GM18502 (cell line): ENCODE measurements at regions not wholly inside any gene's neighbourhood (a gene's known extent, or its start where the extent isn't known, plus 50 kb on each side); places are given as distances from the start of the nearest gene placed in this dataset.
"Not testable (repeated sequence)": the region's sequence is repeated elsewhere in the genome, so short reads cannot be mapped to it uniquely, and the experiment has no call there.

ENCODE experiments used
- ATAC-seq: cut with Tn5 transposase; IDR thresholded peaks from one replicate; pipeline ENCODE4 v1.9.1; 2021; ENCODE audit warnings: mild to moderate bottlenecking; ENCODE audit not compliant: unreplicated experiment, poor library complexity

- ATAC-seq = no peak
Measured at GRCh38 chr12:91655966-91656365, 473.3 kb upstream of the DCN start.

DNA sequence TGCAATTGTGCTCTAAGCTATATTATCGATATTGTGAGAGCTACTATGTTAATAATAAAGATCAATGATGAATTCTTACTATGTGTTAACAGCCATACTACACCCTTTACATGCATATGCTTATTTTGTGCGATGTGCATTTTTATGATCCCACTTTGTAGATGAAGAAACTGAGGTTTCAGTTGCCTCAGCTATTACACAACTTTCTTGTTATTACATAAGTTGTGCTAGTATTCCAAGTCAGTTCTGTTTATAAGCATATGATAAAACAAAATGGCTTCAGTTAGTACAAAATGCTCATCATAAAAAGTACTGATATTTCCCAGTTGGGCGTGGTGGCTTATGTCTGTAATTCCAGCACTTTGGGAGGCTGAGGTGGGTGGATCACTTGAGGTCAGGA lies 471.5 kb upstream of the DCN start:
- ATAC-seq = no peak

DNA sequence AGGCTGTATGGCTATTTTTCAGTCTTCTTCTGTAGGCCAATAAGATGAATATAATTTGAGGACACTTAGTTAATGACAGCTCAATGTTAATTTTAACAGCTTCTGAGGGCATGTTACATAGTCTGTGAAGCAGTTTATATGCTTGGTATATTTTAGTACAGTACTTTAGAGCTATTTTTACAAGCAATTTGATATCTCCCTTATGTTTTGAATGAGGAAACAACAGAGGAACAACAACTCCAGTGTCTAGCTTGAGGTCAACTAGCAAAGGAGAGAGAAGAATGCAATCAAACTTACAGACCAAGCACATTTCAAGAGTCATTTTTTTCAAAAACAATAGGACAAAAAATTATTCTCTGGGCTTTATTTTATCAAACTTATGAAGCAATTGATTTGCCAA lies 469.1 kb upstream of the DCN start:
- no peak for ATAC-seq

DNA sequence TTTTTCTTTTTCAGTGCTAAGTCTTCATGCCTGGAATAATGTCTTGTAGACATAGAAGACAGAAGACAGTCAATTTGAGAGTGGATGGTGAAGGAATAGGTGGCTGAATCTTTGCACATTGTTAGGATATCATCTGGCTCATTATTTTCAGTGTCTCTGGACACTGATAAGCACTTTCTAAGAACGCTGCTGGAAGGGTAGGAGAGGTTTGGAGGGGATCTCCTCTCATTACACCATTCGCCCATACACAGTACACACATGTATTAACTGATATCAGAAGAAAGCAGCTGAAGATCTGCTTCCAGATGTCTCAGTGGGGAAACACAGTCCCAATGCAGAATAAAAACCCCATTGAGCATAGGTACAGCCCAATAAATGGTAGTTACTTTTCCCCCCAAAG lies 461.1 kb upstream of the DCN start:
- no peak for ATAC-seq

DNA sequence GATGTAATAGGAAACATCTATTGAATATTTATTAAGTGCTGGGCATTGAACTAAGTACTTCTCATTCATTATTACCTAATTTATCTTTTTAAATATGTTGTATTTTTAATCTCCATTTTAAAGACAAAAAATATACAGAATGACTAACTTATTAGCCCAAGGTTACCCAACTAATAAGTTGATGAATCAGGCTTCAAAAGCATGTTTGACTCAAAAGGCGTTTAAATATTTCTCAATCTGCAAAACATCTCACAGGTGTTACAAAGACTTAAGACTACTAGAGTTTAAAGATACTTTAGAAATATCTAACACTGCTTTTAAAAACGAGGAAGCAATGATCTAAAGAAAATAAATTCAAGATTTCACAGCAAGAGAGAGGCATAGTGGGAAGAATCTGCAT lies 457.4 kb upstream of the DCN start:
- ATAC-seq = no peak

DNA sequence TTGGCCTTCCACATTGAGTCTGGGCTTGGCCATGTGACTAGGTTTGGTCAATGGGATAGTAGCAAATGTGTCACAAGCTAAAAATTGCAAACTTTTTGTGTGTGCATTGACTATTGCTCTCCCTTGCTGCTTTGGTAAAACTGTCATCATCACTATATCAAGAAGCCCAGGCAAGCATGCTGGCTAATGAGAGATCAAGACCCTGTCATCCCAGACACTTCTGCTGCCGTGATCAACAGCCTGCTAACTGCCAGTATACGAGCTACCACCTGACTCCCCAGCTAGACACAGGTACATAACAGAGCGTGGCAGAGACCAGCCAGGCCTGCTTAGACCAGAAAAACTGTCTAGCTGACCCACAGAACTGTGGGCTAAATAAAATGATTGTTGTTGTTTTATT lies 456.7 kb upstream of the DCN start:
- no peak for ATAC-seq

- no peak for ATAC-seq
Measured at GRCh38 chr12:91637789-91638624, 455.4 kb upstream of the DCN start.

GRCh38 chr12:91636721-91637120 lies 454.1 kb upstream of the DCN start:
- ATAC-seq = no peak

DNA sequence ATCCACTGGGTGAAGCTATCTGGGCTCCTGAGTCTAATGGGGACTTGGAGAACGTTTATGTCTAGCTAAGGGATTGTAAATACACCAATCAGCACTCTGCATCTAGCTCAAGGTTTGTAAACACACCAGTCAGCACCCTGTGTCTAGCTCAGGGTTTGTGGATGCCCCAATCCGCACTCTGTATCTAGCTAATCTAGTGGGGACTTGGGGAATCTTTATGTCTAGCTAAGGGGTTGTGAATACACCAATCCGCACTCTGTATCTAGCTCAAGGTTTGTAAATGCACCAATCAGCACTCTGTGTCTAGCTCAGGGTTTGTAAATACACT lies 451.7 kb upstream of the DCN start:
- not testable (repeated sequence) for ATAC-seq

DNA sequence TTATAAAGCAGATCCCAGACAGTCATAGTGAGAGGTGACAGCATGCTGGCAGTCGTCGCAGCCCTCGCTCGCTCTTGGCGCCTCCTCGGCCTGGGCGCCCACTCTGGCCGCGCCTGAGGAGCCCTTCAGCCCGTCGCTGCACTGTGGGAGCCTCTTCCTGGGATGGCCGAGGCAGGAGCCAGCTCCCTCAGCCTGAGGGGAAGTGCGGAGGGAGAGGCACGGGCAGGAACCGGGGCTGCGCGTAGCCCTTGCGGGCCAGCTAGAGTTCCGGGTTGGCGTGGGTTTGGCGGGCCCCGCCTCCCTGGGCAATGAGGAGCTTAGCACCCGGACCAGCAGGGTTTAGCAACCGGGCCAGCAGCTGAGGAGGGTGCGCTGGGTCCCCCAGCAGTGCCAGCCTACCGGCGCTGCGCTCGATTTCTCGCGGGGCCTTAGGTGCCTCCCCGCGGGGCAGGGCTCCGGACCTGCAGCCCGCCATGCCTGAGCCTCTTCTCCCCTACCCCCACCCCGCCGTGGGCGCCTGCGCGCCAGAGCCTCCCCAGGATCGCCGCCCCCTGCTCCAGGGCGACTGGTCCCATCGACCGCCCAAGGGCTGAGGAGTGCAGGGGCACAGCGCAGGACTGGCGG lies 451.2 kb upstream of the DCN start:
- no peak for ATAC-seq

- ATAC-seq = no peak
Measured at GRCh38 chr12:91633206-91633605, 450.6 kb upstream of the DCN start.

DNA sequence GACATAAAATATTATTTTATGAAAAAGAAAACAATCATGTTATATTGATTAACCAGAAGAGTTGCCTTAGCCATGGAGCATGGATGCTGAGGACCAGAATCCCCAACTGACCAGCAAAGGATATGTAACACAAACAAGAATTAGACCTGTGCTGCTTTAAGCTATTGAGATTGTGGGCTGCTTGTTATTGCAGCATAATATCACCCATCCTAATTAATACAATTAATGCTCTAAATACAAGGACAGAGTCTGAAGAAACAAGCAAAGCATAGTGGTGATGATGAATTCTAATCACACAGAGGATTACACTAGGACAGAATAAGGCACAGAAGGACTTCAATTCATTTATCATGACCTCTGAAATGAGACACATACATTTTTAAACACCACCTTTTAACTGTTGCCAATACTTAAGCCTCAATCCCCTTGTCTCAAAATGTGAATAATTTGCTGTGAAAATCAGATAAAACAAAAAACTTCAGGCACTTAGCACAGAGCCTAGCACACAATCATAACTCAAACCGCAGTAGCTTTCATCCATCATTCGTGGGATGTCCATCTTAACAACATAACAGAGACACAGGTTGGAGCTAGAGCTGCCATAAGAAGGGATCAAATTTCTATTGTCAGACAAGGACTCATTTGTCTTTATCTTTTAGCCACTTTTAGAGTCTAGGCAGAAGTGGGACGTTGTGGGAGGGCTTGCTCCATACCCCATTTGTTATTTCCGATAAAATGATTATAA lies 449.6 kb upstream of the DCN start:
- no peak for ATAC-seq

GRCh38 chr12:91630596-91631293 lies 448.1 kb upstream of the DCN start:
- ATAC-seq = no peak

- no peak for ATAC-seq
Measured at GRCh38 chr12:91630083-91630482, 447.5 kb upstream of the DCN start.

DNA sequence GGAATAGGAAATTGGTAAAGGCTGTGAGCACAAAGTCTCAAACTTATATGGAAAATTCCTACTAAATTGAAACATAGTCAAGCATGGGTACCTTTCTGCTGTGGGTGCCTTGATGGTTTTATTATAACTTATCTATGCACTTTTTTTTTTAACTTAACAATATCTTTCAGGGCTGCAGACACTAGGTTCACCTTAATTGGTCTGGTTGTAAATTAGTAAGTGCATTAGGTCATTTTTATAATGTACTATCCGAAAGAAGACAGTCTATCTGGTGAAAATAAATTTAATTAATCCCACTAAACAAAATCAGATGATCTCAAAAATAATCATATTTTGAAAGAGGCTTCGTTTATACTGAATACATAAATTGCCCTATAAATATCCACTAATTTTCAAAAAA lies 446.8 kb upstream of the DCN start:
- no peak for ATAC-seq

DNA sequence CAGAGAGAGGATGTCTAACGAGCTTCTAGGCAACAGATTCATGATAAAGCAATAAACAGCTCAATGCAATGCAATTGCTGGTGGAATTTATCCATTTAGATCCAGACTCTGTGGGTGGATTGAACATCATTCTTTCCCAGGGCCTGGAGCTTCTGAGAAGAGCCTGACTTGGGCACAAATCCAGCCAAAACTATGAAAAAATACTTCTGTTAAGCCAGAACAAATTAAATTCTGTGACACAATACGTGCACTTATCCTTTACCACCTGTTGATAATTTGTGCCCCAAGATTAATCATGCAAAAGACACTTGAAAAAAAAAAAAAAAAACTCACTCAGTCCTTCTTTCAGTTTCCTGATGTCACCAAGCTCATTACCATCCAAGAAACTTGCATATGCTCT lies 446.0 kb upstream of the DCN start:
- ATAC-seq = no peak

DNA sequence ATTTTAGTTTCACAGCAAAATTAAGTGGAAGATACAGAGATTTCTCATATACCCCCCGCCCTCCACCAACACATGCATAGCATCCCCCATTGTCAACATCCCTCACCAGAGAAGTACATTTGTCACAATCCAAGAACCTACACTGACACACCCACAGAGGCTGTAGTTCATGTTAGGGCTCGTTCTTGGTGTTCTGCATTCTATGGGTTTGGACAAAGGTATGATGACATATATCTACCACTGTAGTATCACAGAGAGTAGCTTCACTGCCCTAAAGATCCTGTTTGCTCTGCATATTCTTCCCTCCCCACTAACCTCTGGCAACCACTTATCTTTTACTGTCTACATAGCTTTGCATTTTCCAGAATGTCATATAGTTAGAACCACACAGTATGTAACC lies 444.6 kb upstream of the DCN start:
- no peak for ATAC-seq

- ATAC-seq = no peak
Measured at GRCh38 chr12:91622981-91623380, 440.4 kb upstream of the DCN start.

DNA sequence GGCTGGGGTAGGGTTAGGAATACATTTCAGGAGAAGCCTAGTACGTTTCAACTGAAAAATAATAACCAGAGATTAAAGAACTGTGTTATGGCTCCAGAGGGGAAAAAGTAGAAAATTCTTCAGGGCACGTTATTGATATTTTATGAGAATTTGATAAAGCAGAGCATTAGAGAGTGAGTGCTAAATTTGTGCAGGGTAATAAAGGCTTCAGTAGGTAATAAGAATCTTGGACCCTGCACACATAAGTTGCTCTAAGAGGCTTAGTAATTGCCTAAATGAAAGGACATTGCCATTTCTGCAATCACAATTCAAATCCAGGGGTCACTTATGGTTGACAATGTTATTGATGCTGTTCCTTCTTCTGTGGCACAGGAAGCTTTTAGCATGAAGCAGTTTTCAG lies 439.4 kb upstream of the DCN start:
- ATAC-seq = no peak

- no peak for ATAC-seq
Measured at GRCh38 chr12:91620992-91621391, 438.4 kb upstream of the DCN start.

- no peak for ATAC-seq
Measured at GRCh38 chr12:91620422-91620821, 437.8 kb upstream of the DCN start.
